Gastrocnemius medialis (tissue), 4 donors: ENCODE measurements at regions not wholly inside any gene's neighbourhood (a gene's known extent, or its start where the extent isn't known, plus 50 kb on each side); places are given as distances from the start of the nearest gene placed in this dataset.

Experiments used
- ATAC-seq, 2 donors: fragments of 150-250 bp; one replicate each; pipeline ENCODE4 v1.9.1; 2016
- DNase-seq, 2 donors: peaks; one replicate each; pipeline ENCODE4 v3.0.0-alpha.2; 2019
- H3K27ac ChIP-seq, 4 donors: fragments of 200-600 bp; sonication (generic); 1 replicate in 1 of 4; 2 replicates in 3 of 4; pipeline ENCODE4 v1.5.1; 2016 to 2018; ENCODE audit warnings: mild to moderate bottlenecking in 2 of 4, moderate library complexity in 1 of 4
- H3K27me3 ChIP-seq, 3 donors: fragments of 200-600 bp; sonication (generic) in 2 of 3; 1 replicate in 1 of 3; 2 replicates in 2 of 3; pipeline versions ENCODE4 v1.5.1 to v1.6.0; 2016 to 2019; ENCODE audit warnings: mild to moderate bottlenecking in 1 of 3, moderate library complexity in 1 of 3
- H3K36me3 ChIP-seq, 2 donors: fragments of 200-600 bp; sonication (generic) in 1 of 2; one replicate each; pipeline ENCODE4 v1.5.1; 2017 to 2018
- H3K4me1 ChIP-seq, 2 donors: fragments of 200-600 bp; sonication (generic) in 1 of 2; one replicate each; pipeline ENCODE4 v1.5.1; 2016 to 2017; ENCODE audit warnings: mild to moderate bottlenecking in 2 of 2
- H3K4me3 ChIP-seq, 4 donors: fragments of 200-600 bp; sonication (generic) in 3 of 4; 1 replicate in 1 of 4; 2 replicates in 3 of 4; pipeline ENCODE4 v1.5.1; 2016 to 2019; ENCODE audit warnings: mild to moderate bottlenecking in 2 of 4
- H3K9me3 ChIP-seq, 3 donors: fragments of 200-600 bp; sonication (generic) in 2 of 3; 1 replicate in 1 of 3; 2 replicates in 2 of 3; pipeline ENCODE4 v1.5.1; 2016 to 2019
- POLR2A ChIP-seq, 2 donors: fragments of 450-650 bp; IDR thresholded peaks; one replicate each; pipeline ENCODE4 v1.6.1; 2017; ENCODE audit warnings: antibody characterized with exemption in 2 of 2, mild to moderate bottlenecking in 2 of 2, moderate library complexity in 2 of 2
- in situ Hi-C, 4 donors: fragments of 200-750 bp; cut with MboI; loops; one replicate each; pipeline versions ENCODE4 v1.15.0 to v1.8.0; 2017; ENCODE audit warnings: low sequenced_read_pairs in 4 of 4
- intact Hi-C: fragments of 100-400 bp; cut with DNase I; formaldehyde crosslinking; loops from one replicate; pipeline ENCODE4 v1.15.1; 2023; ENCODE audit warnings: low total_unique reads
- TF ChIP-seq, protein P1 (sequence below), 5 experiments: fragments of 450-650 bp in 3 of 5; fragments of 200-600 bp in 2 of 5; sonication (generic) in 2 of 5; IDR thresholded peaks in 4 of 5; conservative IDR thresholded peaks in 1 of 5; 1 replicate in 4 of 5; 2 replicates in 1 of 5; pipeline ENCODE4 v1.5.1; 2016 to 2019; ENCODE audit warnings: antibody characterized with exemption in 5 of 5, mild to moderate bottlenecking in 3 of 5, moderate library complexity in 3 of 5

DNA sequence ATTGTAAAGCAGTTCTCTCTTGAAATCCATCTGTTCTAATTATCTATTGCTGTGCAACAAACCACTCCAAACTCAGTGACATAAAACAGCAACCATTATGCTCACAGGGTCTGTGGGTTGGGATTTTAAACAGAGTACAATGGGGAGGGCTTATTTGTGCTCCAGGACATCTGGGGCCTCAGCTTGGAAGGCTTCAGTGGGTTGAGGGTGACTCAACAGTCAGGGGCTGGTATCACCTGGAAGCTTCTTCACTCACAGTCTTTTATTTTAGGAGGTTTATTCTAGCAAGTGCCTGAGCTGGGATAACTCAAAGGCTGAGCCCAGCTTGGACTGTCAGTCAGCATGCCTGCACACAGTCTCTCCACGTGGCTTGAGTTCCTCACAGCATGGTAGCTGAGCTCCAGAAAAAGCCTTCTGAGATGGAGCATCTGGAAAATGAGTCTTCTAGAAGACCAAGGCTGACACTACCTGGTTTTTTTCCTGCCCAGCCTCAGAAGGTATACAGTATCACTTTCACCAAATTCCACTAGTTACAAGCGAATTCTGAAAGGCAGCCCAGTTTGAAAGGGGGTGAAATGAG lies 234.6 kb upstream of the ID4 start:
- Histone ChIP-seq H3K27ac (no peak overlapping the region), H3K9me3 (no peaks in the 10 kb centered on the region), H3K27me3 (no peaks in the 10 kb centered on the region), H3K36me3 (no peaks in the 10 kb centered on the region), H3K4me1 (no peaks in the 10 kb centered on the region), H3K4me3 (no peak overlapping the region)
- intact Hi-C loops (no loop called here), in situ Hi-C loops (no loop called here)
- TF ChIP-seq POLR2A (IDR thresholded peaks at IDR 0.05): no peak
- TF ChIP-seq, protein P1, sequence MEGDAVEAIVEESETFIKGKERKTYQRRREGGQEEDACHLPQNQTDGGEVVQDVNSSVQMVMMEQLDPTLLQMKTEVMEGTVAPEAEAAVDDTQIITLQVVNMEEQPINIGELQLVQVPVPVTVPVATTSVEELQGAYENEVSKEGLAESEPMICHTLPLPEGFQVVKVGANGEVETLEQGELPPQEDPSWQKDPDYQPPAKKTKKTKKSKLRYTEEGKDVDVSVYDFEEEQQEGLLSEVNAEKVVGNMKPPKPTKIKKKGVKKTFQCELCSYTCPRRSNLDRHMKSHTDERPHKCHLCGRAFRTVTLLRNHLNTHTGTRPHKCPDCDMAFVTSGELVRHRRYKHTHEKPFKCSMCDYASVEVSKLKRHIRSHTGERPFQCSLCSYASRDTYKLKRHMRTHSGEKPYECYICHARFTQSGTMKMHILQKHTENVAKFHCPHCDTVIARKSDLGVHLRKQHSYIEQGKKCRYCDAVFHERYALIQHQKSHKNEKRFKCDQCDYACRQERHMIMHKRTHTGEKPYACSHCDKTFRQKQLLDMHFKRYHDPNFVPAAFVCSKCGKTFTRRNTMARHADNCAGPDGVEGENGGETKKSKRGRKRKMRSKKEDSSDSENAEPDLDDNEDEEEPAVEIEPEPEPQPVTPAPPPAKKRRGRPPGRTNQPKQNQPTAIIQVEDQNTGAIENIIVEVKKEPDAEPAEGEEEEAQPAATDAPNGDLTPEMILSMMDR (IDR thresholded peaks at IDR 0.05 in 4 of 5, conservative IDR thresholded peaks at IDR 0.05 in 1 of 5): no peak
- no peak for DNase-seq
- ATAC-seq: no peak

- in situ Hi-C loops (no loop called here), intact Hi-C loops (no loop called here)
- Histone ChIP-seq H3K36me3 (no peaks in the 10 kb centered on the region), H3K27me3 (no peaks in the 10 kb centered on the region), H3K9me3 (no peaks in the 10 kb centered on the region), H3K4me1 (no peaks in the 10 kb centered on the region), H3K27ac (no peak overlapping the region), H3K4me3 (no peak overlapping the region)
- TF ChIP-seq POLR2A (IDR thresholded peaks at IDR 0.05): no peak
- TF ChIP-seq, protein P1 (IDR thresholded peaks at IDR 0.05 in 4 of 5, conservative IDR thresholded peaks at IDR 0.05 in 1 of 5): no peak
- peak in 1 of 2 donors; percentile 14 for DNase-seq
- no peak for ATAC-seq
Observed at GRCh38 chr6:19603721-19604120, 233.4 kb upstream of the ID4 start.

GRCh38 chr6:19605624-19606023 lies 231.5 kb upstream of the ID4 start:
- Histone ChIP-seq H3K4me1 (no peaks in the 10 kb centered on the region), H3K9me3 (no peaks in the 10 kb centered on the region), H3K27ac (no peak overlapping the region), H3K36me3 (no peaks in the 10 kb centered on the region), H3K27me3 (no peaks in the 10 kb centered on the region), H3K4me3 (no peak overlapping the region)
- ATAC-seq (no peak), DNase-seq (no peak)
- TF ChIP-seq POLR2A (IDR thresholded peaks at IDR 0.05): no peak
- TF ChIP-seq, protein P1 (IDR thresholded peaks at IDR 0.05 in 4 of 5, conservative IDR thresholded peaks at IDR 0.05 in 1 of 5): no peak
- in situ Hi-C loops: no loop called here
- intact Hi-C loops: no loop called here

GRCh38 chr6:19608546-19608945 lies 228.6 kb upstream of the ID4 start:
- Histone ChIP-seq H3K4me1 (no peaks in the 10 kb centered on the region), H3K9me3 (no peaks in the 10 kb centered on the region), H3K36me3 (no peaks in the 10 kb centered on the region), H3K4me3 (no peak overlapping the region), H3K27me3 (no peaks in the 10 kb centered on the region), H3K27ac (no peak overlapping the region)
- in situ Hi-C loops (no loop called here), intact Hi-C loops (no loop called here)
- ATAC-seq (no peak), DNase-seq (no peak)
- TF ChIP-seq, protein P1 (IDR thresholded peaks at IDR 0.05 in 4 of 5, conservative IDR thresholded peaks at IDR 0.05 in 1 of 5): no peak
- TF ChIP-seq POLR2A (IDR thresholded peaks at IDR 0.05): no peak
